ENCODE measurements at regions not wholly inside any gene's neighbourhood (a gene's known extent, or its start where the extent isn't known, plus 50 kb on each side); places are given as distances from the start of the nearest gene placed in this dataset.

DNA sequence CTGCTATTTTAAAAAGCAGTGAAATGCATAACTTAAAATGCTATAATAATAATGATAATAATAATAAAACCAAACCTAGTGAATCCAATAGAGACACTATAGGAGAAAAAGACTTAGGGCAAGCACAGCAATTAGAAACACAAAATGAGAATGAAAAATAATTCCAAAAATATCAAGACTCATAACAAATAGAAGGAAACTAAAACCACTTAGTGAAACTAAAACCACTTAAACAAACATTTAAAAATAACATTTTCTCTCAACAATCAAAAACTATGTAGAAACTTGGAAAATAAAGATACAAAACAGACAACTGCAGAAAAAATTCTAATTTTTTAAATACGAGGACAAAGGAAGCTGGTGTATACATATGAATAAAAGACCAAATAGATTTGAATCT is 655.2 kb upstream of the NRG3 start:
- TF ChIP-seq EP300 (IDR thresholded peaks at IDR 0.05; ENCODE audit: borderline replicate concordance) (no peak), RAD21 (IDR thresholded peaks at IDR 0.05; ENCODE audit: low read depth) (no peak), YY1 (IDR thresholded peaks at IDR 0.05; ENCODE audit: low read depth) (no peak), NFIC (IDR thresholded peaks at IDR 0.05) (no peak), EGR1 (IDR thresholded peaks at IDR 0.05) (no peak)
- TF ChIP-seq, protein P1, sequence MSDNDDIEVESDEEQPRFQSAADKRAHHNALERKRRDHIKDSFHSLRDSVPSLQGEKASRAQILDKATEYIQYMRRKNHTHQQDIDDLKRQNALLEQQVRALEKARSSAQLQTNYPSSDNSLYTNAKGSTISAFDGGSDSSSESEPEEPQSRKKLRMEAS (IDR thresholded peaks at IDR 0.05) = no peak
- TF ChIP-seq, protein P2, sequence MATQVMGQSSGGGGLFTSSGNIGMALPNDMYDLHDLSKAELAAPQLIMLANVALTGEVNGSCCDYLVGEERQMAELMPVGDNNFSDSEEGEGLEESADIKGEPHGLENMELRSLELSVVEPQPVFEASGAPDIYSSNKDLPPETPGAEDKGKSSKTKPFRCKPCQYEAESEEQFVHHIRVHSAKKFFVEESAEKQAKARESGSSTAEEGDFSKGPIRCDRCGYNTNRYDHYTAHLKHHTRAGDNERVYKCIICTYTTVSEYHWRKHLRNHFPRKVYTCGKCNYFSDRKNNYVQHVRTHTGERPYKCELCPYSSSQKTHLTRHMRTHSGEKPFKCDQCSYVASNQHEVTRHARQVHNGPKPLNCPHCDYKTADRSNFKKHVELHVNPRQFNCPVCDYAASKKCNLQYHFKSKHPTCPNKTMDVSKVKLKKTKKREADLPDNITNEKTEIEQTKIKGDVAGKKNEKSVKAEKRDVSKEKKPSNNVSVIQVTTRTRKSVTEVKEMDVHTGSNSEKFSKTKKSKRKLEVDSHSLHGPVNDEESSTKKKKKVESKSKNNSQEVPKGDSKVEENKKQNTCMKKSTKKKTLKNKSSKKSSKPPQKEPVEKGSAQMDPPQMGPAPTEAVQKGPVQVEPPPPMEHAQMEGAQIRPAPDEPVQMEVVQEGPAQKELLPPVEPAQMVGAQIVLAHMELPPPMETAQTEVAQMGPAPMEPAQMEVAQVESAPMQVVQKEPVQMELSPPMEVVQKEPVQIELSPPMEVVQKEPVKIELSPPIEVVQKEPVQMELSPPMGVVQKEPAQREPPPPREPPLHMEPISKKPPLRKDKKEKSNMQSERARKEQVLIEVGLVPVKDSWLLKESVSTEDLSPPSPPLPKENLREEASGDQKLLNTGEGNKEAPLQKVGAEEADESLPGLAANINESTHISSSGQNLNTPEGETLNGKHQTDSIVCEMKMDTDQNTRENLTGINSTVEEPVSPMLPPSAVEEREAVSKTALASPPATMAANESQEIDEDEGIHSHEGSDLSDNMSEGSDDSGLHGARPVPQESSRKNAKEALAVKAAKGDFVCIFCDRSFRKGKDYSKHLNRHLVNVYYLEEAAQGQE (IDR thresholded peaks at IDR 0.05; ENCODE audit: low read depth) = no peak

Measured in Ishikawa (cell line).